H1 (cell line): ENCODE measurements at regions not wholly inside any gene's neighbourhood (a gene's known extent, or its start where the extent isn't known, plus 50 kb on each side); places are given as distances from the start of the nearest gene placed in this dataset.

Experiments
- ATF2 ChIP-seq: IDR thresholded peaks from 2 replicates; pipeline ENCODE4 v1.6.1; 2012; ENCODE audit warnings: low read length, inconsistent platforms
- HDAC2 ChIP-seq, 2 experiments: fragments of 300-600 bp in 1 of 2; sonication (generic) in 1 of 2; IDR thresholded peaks; 2 replicates each; pipeline ENCODE4 v1.6.1; 2011 to 2012; ENCODE audit warnings: low read depth in 2 of 2, low read length in 2 of 2, mild to moderate bottlenecking in 2 of 2, moderate library complexity in 2 of 2, borderline replicate concordance in 1 of 2, inconsistent platforms in 1 of 2

GRCh38 chr4:19698961-19699360 is 552.7 kb upstream of the SLIT2 start (continued):
- TF ChIP-seq ATF2 (no peak), HDAC2 (IDR thresholded peaks at IDR 0.05; ENCODE audit: borderline replicate concordance in 1 of 2, low read depth in 2 of 2, low read length in 2 of 2) (no peak)
- TF ChIP-seq, all 59 proteins: peak for 0
